HEK293T (cell line): ENCODE measurements at regions not wholly inside any gene's neighbourhood (a gene's known extent, or its start where the extent isn't known, plus 50 kb on each side); places are given as distances from the start of the nearest gene placed in this dataset.

Experiments
- ARNT ChIP-seq: fragments of 450-650 bp; IDR thresholded peaks from 2 replicates; pipeline ENCODE4 v1.6.1; 2017; ENCODE audit warnings: mild to moderate bottlenecking
- HDGF ChIP-seq: fragments of 450-650 bp; IDR thresholded peaks from 2 replicates; pipeline ENCODE4 v1.6.1; 2017; ENCODE audit warnings: antibody characterized with exemption, borderline replicate concordance
- SP1 ChIP-seq: fragments of 450-650 bp; IDR thresholded peaks from 2 replicates; pipeline ENCODE4 v1.6.1; 2017
- TARDBP ChIP-seq: fragments of 450-650 bp; IDR thresholded peaks from 2 replicates; pipeline ENCODE4 v1.6.1; 2016

GRCh38 chr11:116517077-116517476, 255.7 kb downstream of the BUD13 start:
- no peak for TF ChIP-seq SP1
- no peak for TF ChIP-seq TARDBP
- no peak for TF ChIP-seq ARNT
- no peak for TF ChIP-seq HDGF
